ENCODE measurements at regions not wholly inside any gene's neighbourhood (a gene's known extent, or its start where the extent isn't known, plus 50 kb on each side); places are given as distances from the start of the nearest gene placed in this dataset.
"Not testable (repeated sequence)": the region's sequence is repeated elsewhere in the genome, so short reads cannot be mapped to it uniquely, and the experiment has no call there.

- no peak for TF ChIP-seq CTCF (IDR thresholded peaks at IDR 0.05; ENCODE audit: borderline replicate concordance, extremely low read depth, low read length, poor library complexity, severe bottlenecking)
- TF ChIP-seq EZH2 (IDR thresholded peaks at IDR 0.05; ENCODE audit: borderline replicate concordance, low read depth, low read length, severe bottlenecking) = no peak
- no peak overlapping the region for H3K9ac ChIP-seq (ENCODE audit: low read depth, low read length)
- H3K4me3 ChIP-seq (ENCODE audit: low read depth in 1 of 2, low read length in 2 of 2) = no peak overlapping the region
- DNase-seq (no peak), ATAC-seq (ENCODE audit: insufficient read depth, low read depth) (no peak)
- H3K4me1 ChIP-seq (ENCODE audit: insufficient read depth, low read length) = no peaks in the 10 kb centered on the region
- no peaks in the 10 kb centered on the region for H3K27me3 ChIP-seq (ENCODE audit: insufficient read depth, low read length, poor library complexity)
- no peak overlapping the region for H2AFZ ChIP-seq (ENCODE audit: low read depth, low read length)
- H3K36me3 ChIP-seq (ENCODE audit: insufficient read depth, low read length) = no peaks in the 10 kb centered on the region
- no peaks in the 10 kb centered on the region for H3K79me2 ChIP-seq (ENCODE audit: insufficient read depth, low read length)
- H3K27ac ChIP-seq (ENCODE audit: low read length) = no peak overlapping the region
- no peak overlapping the region for H3K4me2 ChIP-seq (ENCODE audit: insufficient read depth, low read length)
- no peaks in the 10 kb centered on the region for H4K20me1 ChIP-seq (ENCODE audit: insufficient read depth, low read length)
- H3K9me3 ChIP-seq (ENCODE audit: insufficient read depth, low read length, severe bottlenecking) = no peaks in the 10 kb centered on the region
Observed at GRCh38 chrX:45479835-45480422, 279.3 kb upstream of the DIPK2B start.

GRCh38 chrX:45479196-45479834 lies 278.6 kb upstream of the DIPK2B start:
- Histone ChIP-seq H3K27ac (ENCODE audit: low read length) (no peak overlapping the region), H3K9me3 (ENCODE audit: insufficient read depth, low read length, severe bottlenecking) (no peaks in the 10 kb centered on the region), H4K20me1 (ENCODE audit: insufficient read depth, low read length) (no peaks in the 10 kb centered on the region), H3K4me3 (ENCODE audit: low read depth in 1 of 2, low read length in 2 of 2) (no peak overlapping the region), H3K4me2 (ENCODE audit: insufficient read depth, low read length) (no peak overlapping the region), H3K9ac (ENCODE audit: low read depth, low read length) (no peak overlapping the region), H3K79me2 (ENCODE audit: insufficient read depth, low read length) (no peaks in the 10 kb centered on the region), H3K27me3 (ENCODE audit: insufficient read depth, low read length, poor library complexity) (no peaks in the 10 kb centered on the region), H3K36me3 (ENCODE audit: insufficient read depth, low read length) (no peaks in the 10 kb centered on the region), H2AFZ (ENCODE audit: low read depth, low read length) (no peak overlapping the region), H3K4me1 (ENCODE audit: insufficient read depth, low read length) (no peaks in the 10 kb centered on the region)
- ATAC-seq (ENCODE audit: insufficient read depth, low read depth) (no peak), DNase-seq (no peak)
- TF ChIP-seq CTCF (IDR thresholded peaks at IDR 0.05; ENCODE audit: borderline replicate concordance, extremely low read depth, low read length, poor library complexity, severe bottlenecking) (no peak), EZH2 (IDR thresholded peaks at IDR 0.05; ENCODE audit: borderline replicate concordance, low read depth, low read length, severe bottlenecking) (no peak)

GRCh38 chrX:45472968-45473367 lies 272.3 kb upstream of the DIPK2B start:
- H3K4me2 ChIP-seq (ENCODE audit: insufficient read depth, low read length) = no peak overlapping the region
- H3K27ac ChIP-seq (ENCODE audit: low read length) = no peak overlapping the region
- H3K9ac ChIP-seq (ENCODE audit: low read depth, low read length) = no peak overlapping the region
- DNase-seq (no peak), ATAC-seq (ENCODE audit: insufficient read depth, low read depth) (no peak)
- H2AFZ ChIP-seq (ENCODE audit: low read depth, low read length) = no peak overlapping the region
- no peaks in the 10 kb centered on the region for H3K4me1 ChIP-seq (ENCODE audit: insufficient read depth, low read length)
- no peak overlapping the region for H3K4me3 ChIP-seq (ENCODE audit: low read depth in 1 of 2, low read length in 2 of 2)
- H3K36me3 ChIP-seq (ENCODE audit: insufficient read depth, low read length) = no peaks in the 10 kb centered on the region
- H4K20me1 ChIP-seq (ENCODE audit: insufficient read depth, low read length) = no peaks in the 10 kb centered on the region
- TF ChIP-seq CTCF (IDR thresholded peaks at IDR 0.05; ENCODE audit: borderline replicate concordance, extremely low read depth, low read length, poor library complexity, severe bottlenecking) (no peak), EZH2 (IDR thresholded peaks at IDR 0.05; ENCODE audit: borderline replicate concordance, low read depth, low read length, severe bottlenecking) (no peak)
- H3K79me2 ChIP-seq (ENCODE audit: insufficient read depth, low read length) = no peaks in the 10 kb centered on the region
- H3K27me3 ChIP-seq (ENCODE audit: insufficient read depth, low read length, poor library complexity) = no peaks in the 10 kb centered on the region
- no peaks in the 10 kb centered on the region for H3K9me3 ChIP-seq (ENCODE audit: insufficient read depth, low read length, severe bottlenecking)

- not testable (repeated sequence) for ATAC-seq (ENCODE audit: insufficient read depth, low read depth)
Observed at GRCh38 chrX:45467537-45467936, 266.9 kb upstream of the DIPK2B start.

GRCh38 chrX:45455732-45456131 lies 255.1 kb upstream of the DIPK2B start:
- not testable (repeated sequence) for H2AFZ ChIP-seq (ENCODE audit: low read depth, low read length); H3K9me3 ChIP-seq (ENCODE audit: insufficient read depth, low read length, severe bottlenecking); H3K4me1 ChIP-seq (ENCODE audit: insufficient read depth, low read length); H3K79me2 ChIP-seq (ENCODE audit: insufficient read depth, low read length); H3K4me3 ChIP-seq (ENCODE audit: low read depth in 1 of 2, low read length in 2 of 2); H3K9ac ChIP-seq (ENCODE audit: low read depth, low read length); H4K20me1 ChIP-seq (ENCODE audit: insufficient read depth, low read length); H3K27ac ChIP-seq (ENCODE audit: low read length); H3K4me2 ChIP-seq (ENCODE audit: insufficient read depth, low read length); DNase-seq; H3K27me3 ChIP-seq (ENCODE audit: insufficient read depth, low read length, poor library complexity); H3K36me3 ChIP-seq (ENCODE audit: insufficient read depth, low read length); ATAC-seq (ENCODE audit: insufficient read depth, low read depth)

More at GRCh38 chrX:45467537-45467936, 266.9 kb upstream of the DIPK2B start:
- not testable (repeated sequence) for H3K4me3 ChIP-seq (ENCODE audit: low read depth in 1 of 2, low read length in 2 of 2); H3K9ac ChIP-seq (ENCODE audit: low read depth, low read length); H2AFZ ChIP-seq (ENCODE audit: low read depth, low read length); H3K79me2 ChIP-seq (ENCODE audit: insufficient read depth, low read length); H3K4me2 ChIP-seq (ENCODE audit: insufficient read depth, low read length); H3K27me3 ChIP-seq (ENCODE audit: insufficient read depth, low read length, poor library complexity); DNase-seq; H3K36me3 ChIP-seq (ENCODE audit: insufficient read depth, low read length); H3K27ac ChIP-seq (ENCODE audit: low read length); H3K4me1 ChIP-seq (ENCODE audit: insufficient read depth, low read length); H3K9me3 ChIP-seq (ENCODE audit: insufficient read depth, low read length, severe bottlenecking); H4K20me1 ChIP-seq (ENCODE audit: insufficient read depth, low read length)
